SK-N-MC (cell line): ENCODE measurements at regions not wholly inside any gene's neighbourhood (a gene's known extent, or its start where the extent isn't known, plus 50 kb on each side); places are given as distances from the start of the nearest gene placed in this dataset.

ENCODE experiments used
- DNase-seq: peaks from one replicate; pipeline ENCODE4 v3.0.0-alpha.2; 2011; ENCODE audit warnings: low read depth, low spot score
- H3K27ac ChIP-seq: fragments of 200-600 bp; sonication (generic); 2 replicates; pipeline ENCODE4 v1.5.1; 2016; ENCODE audit warnings: mixed run types
- H3K36me3 ChIP-seq: fragments of 200-600 bp; sonication (generic); 2 replicates; pipeline ENCODE4 v1.6.1; 2017; ENCODE audit warnings: antibody characterized with exemption, low read length, mixed read lengths; ENCODE audit not compliant: insufficient read depth
- H3K4me3 ChIP-seq: fragments of 200-600 bp; sonication (generic); 2 replicates; pipeline ENCODE4 v1.5.1; 2016
- H3K9ac ChIP-seq: fragments of 200-600 bp; sonication (generic); 2 replicates; pipeline ENCODE4 v1.8.0; 2017; ENCODE audit warnings: mixed run types, mixed read lengths; ENCODE audit not compliant: insufficient read length
- H3K9me3 ChIP-seq: fragments of 200-600 bp; sonication (generic); 2 replicates; pipeline ENCODE4 v1.6.1; 2017; ENCODE audit warnings: low read depth, mild to moderate bottlenecking, antibody characterized with exemption, low read length, moderate library complexity, mixed read lengths
- EZH2 ChIP-seq: fragments of 200-600 bp; sonication (generic); IDR thresholded peaks from one replicate; pipeline ENCODE4 v1.6.1; 2017; ENCODE audit warnings: antibody characterized with exemption
- FOXP2 ChIP-seq: optimal IDR thresholded peaks from 2 replicates; pipeline ENCODE3; 2011; ENCODE audit warnings: mild to moderate bottlenecking, moderate library complexity; ENCODE audit not compliant: insufficient read depth; ENCODE audit errors: extremely low read length, control extremely low read depth
- POLR2AphosphoS5 ChIP-seq: IDR thresholded peaks from 2 replicates; pipeline ENCODE4 v1.6.1; 2012; ENCODE audit warnings: mild to moderate bottlenecking, low read depth, low read length, borderline replicate concordance

DNA sequence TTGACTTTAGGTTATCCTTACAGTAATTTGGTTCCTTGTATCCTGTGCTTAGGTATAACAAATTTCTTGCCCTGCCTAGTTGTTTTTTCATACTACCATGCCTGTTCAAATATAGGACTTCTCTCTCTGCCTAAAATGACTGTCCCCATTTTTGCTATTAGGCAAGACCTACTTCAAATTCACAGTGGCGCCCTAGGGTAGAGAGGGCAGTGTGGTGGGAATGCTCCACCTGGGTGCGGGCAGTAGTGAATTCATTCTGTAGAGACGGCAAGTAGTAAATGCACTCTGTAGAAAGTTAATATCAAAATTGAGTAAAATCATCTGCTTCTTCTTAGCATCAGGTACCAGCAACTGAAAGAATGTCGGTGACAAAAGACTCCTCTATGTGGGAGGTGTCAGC is 120.4 kb upstream of the RHOBTB1 start:
- no peak for DNase-seq
- Histone ChIP-seq H3K36me3 (no peaks in the 10 kb centered on the region), H3K9me3 (no peaks in the 10 kb centered on the region), H3K27ac (no peak overlapping the region), H3K4me3 (no peak overlapping the region), H3K9ac (no peak overlapping the region)
- TF ChIP-seq POLR2AphosphoS5 (no peak), FOXP2 (no peak), EZH2 (no peak)

DNA sequence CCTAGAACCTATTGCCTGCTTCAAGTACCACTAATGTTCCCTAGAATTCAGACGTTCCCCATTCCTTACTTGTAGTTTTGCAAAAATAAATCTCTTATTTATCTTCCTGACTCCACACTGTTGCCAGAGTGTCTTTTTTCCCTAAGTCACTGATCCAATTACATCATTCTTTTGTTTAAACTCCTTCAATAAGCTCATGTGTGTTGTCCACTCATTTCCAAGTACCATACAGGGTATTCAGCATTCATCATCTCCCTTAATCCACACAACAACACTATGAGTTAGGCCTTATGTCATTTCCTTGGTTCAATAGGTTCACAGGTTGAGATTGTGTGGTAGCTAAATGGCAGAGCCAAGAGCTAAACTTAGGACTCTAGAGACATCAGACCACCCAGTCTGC is 119.9 kb upstream of the RHOBTB1 start:
- TF ChIP-seq FOXP2 (no peak), POLR2AphosphoS5 (no peak), EZH2 (no peak)
- Histone ChIP-seq H3K27ac (no peak overlapping the region), H3K36me3 (no peaks in the 10 kb centered on the region), H3K9ac (no peak overlapping the region), H3K4me3 (no peak overlapping the region), H3K9me3 (no peaks in the 10 kb centered on the region)
- DNase-seq = no peak

DNA sequence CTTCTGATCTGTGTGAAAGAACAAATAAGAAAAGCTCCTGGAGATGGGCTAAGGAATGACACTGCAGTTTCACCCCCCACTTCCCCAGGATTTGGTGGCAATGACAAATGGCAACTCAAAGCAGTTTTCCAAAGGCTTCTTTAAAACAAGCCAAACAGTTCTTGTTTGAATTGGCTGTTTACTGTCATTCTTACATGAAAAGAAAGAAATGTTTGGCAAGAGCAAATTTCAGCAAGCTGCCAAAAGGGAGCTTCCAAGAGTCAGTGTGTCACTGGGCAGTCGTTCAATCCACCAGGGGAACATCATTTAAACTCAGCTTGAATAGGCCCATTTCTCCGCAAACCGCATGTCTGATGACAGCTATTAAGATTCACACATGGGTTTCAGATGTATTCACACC is 119.0 kb upstream of the RHOBTB1 start:
- TF ChIP-seq EZH2 = no peak
- TF ChIP-seq POLR2AphosphoS5 = no peak
- no peak for TF ChIP-seq FOXP2
- DNase-seq = no peak

DNA sequence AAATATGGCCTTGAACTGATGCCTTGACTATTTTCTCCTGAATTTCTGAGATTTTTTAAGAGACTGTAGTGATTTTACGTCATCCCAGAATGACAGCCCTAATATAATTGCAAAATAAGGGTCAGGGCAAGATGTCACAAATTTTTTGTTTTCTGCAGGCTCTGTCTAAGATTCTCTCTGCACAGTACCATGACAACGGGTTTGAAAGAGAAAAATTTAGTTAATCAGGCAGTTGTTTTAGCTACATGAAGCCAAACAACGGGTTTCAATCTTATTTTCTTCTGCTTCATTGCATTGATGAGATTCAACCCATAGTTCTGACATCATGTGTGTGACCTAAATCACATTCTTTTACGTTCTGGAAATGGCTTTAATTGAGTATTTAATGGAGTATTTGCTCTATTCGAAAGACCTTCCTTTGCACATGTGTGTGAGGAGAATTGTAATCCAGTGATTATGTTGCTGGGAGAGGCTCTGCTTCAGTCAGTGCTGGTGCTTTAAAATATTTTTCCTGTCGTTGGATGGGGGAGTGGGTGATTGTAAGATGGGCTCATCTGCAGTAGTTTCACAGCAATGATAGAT is 118.0 kb upstream of the RHOBTB1 start:
- Histone ChIP-seq H3K27ac (no peak overlapping the region), H3K9ac (no peak overlapping the region), H3K4me3 (no peak overlapping the region), H3K36me3 (no peaks in the 10 kb centered on the region), H3K9me3 (no peaks in the 10 kb centered on the region)
- no peak for DNase-seq
- TF ChIP-seq POLR2AphosphoS5 (no peak), FOXP2 (no peak), EZH2 (no peak)

More for the DNA sequence above, 119.0 kb upstream of the RHOBTB1 start:
- Histone ChIP-seq H3K9ac (no peak overlapping the region), H3K27ac (no peak overlapping the region), H3K36me3 (no peaks in the 10 kb centered on the region), H3K4me3 (no peak overlapping the region), H3K9me3 (no peaks in the 10 kb centered on the region)

DNA sequence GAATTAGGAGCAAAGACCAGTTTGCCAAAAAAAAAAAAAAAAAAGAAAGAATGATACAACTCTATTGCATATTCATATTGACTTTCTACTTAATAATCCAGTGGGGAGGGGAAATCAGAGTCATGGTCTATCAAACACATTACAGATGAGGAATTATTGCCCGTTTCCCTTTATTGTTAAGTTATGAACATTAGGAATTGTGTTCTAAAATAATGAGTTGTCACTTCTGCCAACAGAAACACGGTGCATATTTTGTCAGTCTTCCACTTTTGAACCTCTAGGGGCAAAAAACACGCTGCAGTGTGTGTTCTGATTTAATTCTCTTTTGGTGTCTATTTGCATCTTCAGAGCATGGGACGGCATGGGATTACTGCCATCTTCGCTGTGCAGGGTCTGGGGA is 115.7 kb upstream of the RHOBTB1 start:
- H3K27ac ChIP-seq = no peak overlapping the region
- H3K9me3 ChIP-seq = no peaks in the 10 kb centered on the region
- H3K9ac ChIP-seq = no peak overlapping the region
- H3K36me3 ChIP-seq = no peaks in the 10 kb centered on the region
- no peak overlapping the region for H3K4me3 ChIP-seq
- TF ChIP-seq POLR2AphosphoS5 = no peak
- TF ChIP-seq FOXP2 = no peak
- TF ChIP-seq EZH2 = no peak
- no peak for DNase-seq

DNA sequence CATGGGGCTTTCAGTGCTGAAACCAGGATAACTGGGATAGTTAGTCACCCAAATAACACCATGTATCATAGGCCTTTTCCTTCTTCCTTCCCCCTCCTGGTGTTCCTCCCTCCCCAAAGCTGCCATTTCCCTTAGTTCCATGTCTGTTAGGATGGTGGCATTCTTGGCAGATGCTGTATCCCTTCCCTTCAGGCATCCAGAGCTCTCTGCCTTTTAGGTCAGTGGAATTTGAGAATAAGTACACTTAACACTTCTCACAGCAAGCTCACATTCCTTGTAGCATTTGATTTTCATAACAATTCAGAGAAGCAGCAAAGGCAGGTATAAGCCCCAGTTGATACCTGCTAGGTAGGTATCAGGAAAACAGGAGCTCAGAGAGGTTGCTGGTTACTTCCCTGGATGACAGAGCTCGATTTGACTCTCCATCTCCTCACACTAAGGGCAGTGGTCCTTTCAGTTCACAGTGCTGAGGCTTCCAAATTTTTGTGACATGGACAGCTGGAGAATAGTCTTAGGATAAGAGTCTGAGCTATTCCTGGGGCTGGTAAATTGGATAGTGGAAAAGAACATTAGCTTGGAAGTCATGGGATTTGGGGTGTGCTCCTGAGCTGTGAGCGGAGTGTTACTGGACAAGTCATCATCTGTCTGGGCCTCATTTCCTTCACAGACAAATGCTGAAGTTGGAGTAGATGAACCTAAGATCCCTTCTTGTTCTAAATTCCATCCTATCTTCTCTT is 108.7 kb upstream of the RHOBTB1 start:
- Histone ChIP-seq H3K9ac (no peak overlapping the region), H3K4me3 (no peak overlapping the region), H3K9me3 (no peaks in the 10 kb centered on the region), H3K27ac (no peak overlapping the region), H3K36me3 (no peaks in the 10 kb centered on the region)
- no peak for TF ChIP-seq POLR2AphosphoS5
- TF ChIP-seq EZH2 = no peak
- no peak for TF ChIP-seq FOXP2
- DNase-seq = no peak

DNA sequence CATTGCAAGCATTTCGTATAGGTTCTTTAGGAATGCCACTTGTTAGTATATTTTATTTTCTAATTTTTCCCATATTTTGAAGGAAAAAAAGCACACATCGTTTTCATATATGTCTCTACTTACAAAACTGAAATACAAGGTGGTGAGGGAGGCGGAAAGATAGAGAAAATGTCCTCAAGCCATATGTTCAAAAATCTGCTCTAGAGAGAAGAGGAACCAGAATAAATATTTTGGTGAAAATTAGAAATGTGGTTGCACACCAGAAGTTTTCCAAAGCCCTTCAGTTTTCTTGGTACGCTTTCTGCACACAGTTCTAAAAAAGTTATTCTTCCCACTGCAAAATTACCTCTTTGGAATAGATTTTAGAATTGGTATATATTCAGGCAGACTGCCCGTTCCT is 107.4 kb upstream of the RHOBTB1 start:
- Histone ChIP-seq H3K9ac (no peak overlapping the region), H3K9me3 (no peaks in the 10 kb centered on the region), H3K36me3 (no peaks in the 10 kb centered on the region), H3K4me3 (no peak overlapping the region), H3K27ac (no peak overlapping the region)
- TF ChIP-seq POLR2AphosphoS5 (no peak), FOXP2 (no peak), EZH2 (no peak)
- DNase-seq = no peak

DNA sequence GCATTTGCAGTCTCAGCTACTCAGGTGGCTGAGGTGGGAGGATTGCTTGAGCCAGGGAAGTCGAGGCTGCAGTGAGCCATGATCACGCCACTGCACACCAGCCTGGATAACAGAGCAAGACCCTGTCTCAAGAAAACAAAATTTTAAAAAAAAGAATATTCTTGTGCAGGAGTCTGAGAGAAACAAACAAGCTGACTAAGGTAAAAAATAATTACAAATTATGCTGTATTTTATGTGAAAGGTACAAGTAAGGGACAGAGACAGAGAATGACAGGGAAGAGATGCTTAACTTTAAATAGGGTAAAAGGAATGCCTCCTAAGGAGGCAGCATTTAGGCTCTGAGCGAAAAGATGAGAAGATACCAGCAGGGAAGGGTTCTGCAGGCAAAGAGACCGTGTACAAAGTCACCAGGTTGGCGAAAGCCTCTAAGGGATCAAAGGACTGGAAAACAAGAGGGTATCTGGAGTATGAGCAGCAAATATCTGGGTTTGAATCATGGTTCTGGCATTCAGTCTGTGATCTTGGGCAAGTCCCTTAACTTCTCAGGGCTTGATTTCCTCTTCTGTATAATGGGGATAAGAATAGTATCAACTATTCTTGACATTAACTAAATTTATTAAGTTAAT is 106.2 kb upstream of the RHOBTB1 start:
- Histone ChIP-seq H3K36me3 (no peaks in the 10 kb centered on the region), H3K27ac (no peak overlapping the region), H3K9me3 (no peaks in the 10 kb centered on the region), H3K4me3 (no peak overlapping the region), H3K9ac (no peak overlapping the region)
- no peak for DNase-seq
- no peak for TF ChIP-seq POLR2AphosphoS5
- TF ChIP-seq EZH2 = no peak
- TF ChIP-seq FOXP2 = no peak
